Loucy (cell line): ENCODE measurements at regions not wholly inside any gene's neighbourhood (a gene's known extent, or its start where the extent isn't known, plus 50 kb on each side); places are given as distances from the start of the nearest gene placed in this dataset.

ENCODE experiments used
- CTCF ChIP-seq: fragments of 200-600 bp; sonication (generic); conservative IDR thresholded peaks from 2 replicates; pipeline ENCODE4 v1.5.1; 2014; ENCODE audit warnings: mild to moderate bottlenecking, antibody characterized with exemption, low read length
- EZH2phosphoT487 ChIP-seq: fragments of 200-600 bp; IDR thresholded peaks from 2 replicates; pipeline ENCODE4 v1.6.1; 2018; ENCODE audit warnings: antibody characterized with exemption, mild to moderate bottlenecking, moderate library complexity, borderline replicate concordance

- no peak for TF ChIP-seq CTCF
- no peak for TF ChIP-seq EZH2phosphoT487
Observed at GRCh38 chr2:58376592-58376991, 135.5 kb upstream of the FANCL start.
